GM21717 (cell line): ENCODE measurements at regions not wholly inside any gene's neighbourhood (a gene's known extent, or its start where the extent isn't known, plus 50 kb on each side); places are given as distances from the start of the nearest gene placed in this dataset.

Experiments used
- ATAC-seq: cut with Tn5 transposase; IDR thresholded peaks from one replicate; pipeline ENCODE4 v1.9.1; 2021; ENCODE audit warnings: mild to moderate bottlenecking, moderate library complexity; ENCODE audit not compliant: unreplicated experiment

DNA sequence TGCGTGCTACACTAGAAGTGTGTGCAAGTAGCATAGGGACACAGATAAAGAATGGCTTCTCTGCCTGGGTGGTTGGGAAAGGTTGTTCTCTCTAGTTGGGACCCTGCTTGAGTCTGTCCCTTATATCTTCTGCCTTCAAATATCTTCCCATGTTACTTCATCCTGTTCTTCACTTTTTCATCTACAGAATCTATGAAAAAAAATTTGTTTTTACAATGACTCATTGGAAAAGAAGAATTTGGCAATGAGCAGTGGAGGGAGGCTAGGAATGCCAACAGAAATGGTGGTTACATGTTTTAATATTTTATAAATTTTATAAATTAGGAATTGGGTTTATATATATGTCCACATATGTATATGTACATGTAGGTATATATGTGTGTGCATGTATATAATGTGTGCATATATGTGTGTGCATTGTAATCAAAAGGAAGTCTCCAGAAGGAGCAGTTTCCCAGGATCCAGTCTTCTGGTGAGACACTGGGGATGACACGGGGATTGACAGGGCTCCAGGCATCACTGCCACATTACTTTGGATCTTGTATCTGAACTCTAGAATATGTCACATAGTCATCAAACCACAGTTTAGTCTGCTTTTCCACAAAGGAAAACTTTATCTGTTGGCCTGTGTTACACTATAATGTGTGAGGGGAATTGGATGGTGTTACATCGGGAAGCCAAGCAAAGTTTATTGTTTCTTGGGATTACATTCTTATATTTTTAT is 75.3 kb upstream of the RIPOR2 start:
- no peak for ATAC-seq

GRCh38 chr6:25012657-25013056 is 76.9 kb upstream of the RIPOR2 start:
- no peak for ATAC-seq

GRCh38 chr6:25013246-25013645 is 77.5 kb upstream of the RIPOR2 start:
- no peak for ATAC-seq

GRCh38 chr6:25014369-25014768 is 78.6 kb upstream of the RIPOR2 start:
- ATAC-seq: no peak

DNA sequence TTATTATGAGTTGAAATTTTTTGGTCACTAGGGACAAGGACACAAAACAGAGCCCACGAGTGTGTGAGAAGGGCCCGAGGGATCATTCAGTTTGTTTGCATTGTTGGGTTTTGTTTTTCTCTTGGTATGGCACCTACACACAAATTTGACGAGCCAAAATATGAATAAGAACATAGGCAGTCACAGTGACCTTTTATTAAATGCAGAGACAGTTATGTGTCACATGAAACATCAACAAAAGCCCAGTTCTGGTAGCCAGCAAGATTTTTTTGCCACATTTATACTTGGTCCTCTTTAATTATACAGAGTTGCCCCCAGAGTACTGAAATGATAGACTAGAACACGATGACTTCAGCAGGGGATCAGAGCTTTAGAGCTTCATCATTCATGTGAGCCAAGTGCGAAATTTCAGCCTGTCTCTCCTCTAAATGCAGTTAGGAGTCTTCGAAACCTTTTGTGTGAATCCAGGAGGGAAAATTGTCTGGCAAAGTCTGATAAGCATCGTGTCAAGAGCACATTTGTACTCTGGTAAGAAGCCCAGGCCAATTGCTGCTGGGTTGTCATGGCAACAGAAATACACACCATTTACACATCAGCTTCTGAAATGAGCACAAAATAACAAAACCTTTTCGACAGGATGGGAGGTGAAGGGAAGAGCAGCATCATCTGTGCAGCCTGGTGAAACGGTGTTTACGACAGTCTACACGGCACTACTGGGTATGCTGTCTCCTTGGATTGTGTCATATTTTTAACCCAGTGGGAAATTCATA is 79.2 kb upstream of the RIPOR2 start:
- ATAC-seq: no peak

DNA sequence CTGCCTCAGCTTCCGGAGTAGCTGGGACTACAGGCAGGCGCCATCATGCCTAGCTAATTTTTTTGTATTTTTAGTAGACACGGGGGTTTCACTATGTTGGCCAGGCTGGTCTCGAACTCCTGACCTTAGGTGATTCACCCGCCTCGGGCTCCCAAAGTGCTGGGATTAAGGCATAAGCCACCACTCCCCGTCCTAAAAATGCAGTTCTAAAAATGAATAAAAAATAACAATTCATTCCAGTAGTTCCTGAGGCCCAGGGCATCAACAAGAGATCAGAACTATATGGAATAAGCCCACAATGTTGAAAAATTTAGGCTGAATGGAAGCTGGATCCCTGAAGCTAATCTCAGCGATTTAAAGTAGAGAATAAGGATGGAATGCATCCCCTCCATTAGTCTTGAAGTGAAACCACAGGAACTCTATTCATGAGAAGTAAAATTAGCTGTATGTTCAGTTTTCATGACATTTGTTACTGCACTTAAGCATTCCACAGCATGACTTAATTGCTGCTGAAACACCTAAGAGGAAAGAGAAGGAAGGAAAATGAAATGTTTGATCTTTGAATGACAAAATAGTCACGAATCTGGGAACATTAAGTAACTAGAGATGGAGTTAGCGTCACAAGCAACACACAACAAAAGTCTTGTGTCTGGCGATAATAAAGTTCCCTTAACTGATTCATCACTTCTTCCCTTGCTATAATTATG is 80.4 kb upstream of the RIPOR2 start:
- no peak for ATAC-seq

GRCh38 chr6:25017486-25017885 is 81.7 kb upstream of the RIPOR2 start:
- no peak for ATAC-seq

DNA sequence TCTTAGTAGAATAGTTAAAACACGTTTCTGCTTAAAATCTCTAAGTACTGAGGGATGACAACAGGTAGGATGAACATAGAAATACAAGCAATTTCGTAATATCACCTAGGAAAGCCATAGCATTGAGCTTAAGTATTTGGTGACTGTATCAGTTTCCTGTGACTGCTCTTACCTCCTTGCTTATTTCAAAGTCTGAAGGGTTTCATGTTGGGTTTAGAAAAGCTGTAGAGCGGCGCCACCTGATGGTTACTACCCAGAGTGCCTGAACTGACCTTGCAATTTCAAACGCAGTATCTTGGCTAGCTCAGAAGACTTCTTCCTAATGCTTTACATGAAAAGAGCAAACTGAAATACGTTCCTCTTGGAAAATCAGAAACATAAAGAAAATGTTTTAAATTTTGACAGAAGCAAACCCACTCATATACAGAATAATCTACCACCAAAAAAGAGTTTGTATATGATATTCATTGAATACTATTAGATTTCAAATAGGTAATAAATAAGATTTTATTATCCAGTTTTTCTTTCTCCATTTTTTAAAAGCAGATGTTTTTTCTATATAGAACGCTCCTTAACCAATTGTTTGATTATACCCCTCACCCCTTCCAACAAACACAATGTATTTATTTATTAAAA is 82.3 kb upstream of the RIPOR2 start:
- ATAC-seq: peak; percentile 52

DNA sequence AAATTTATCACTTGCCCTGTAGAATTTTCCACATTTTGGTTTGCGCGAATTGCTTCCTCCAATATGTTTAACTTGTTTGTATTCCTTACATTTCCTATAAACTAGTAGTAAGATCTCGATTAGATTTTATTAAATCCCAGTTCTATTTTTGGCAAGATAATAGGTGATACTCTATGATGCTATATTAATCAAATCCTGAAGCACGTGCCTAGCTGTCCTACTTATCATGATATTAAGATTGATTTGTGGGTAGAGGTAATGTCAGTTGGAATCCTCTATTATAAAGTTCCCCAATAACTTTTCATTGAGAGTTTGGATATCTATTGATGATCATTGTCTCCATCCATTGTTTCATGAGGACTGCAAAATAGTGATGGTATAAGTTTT is 82.8 kb upstream of the RIPOR2 start:
- ATAC-seq: no peak

GRCh38 chr6:25022140-25022553 is 86.4 kb upstream of the RIPOR2 start:
- ATAC-seq: no peak

- no peak for ATAC-seq
Measured at GRCh38 chr6:25023781-25024180, 88.0 kb upstream of the RIPOR2 start.

DNA sequence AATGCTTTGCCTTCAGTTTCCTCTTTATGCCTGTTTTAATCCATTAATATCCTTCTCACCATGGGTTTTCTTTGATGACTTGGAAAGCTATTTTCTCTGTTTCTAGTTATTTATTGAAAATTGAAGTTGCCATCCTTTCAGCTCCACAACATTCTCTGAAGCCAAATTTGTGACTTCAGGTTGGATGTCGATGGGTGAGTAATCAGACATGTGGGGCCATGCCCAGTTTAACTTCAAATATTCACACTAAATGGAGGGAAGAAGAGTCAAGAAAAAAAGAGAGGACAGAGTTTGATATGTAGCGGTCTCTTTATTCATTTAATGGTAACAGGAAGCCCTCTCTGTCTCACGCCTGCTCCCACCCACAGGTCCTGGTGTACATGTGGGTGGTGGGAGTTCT is 89.1 kb upstream of the RIPOR2 start:
- no peak for ATAC-seq

- no peak for ATAC-seq
Measured at GRCh38 chr6:25025248-25025918, 89.6 kb upstream of the RIPOR2 start.

DNA sequence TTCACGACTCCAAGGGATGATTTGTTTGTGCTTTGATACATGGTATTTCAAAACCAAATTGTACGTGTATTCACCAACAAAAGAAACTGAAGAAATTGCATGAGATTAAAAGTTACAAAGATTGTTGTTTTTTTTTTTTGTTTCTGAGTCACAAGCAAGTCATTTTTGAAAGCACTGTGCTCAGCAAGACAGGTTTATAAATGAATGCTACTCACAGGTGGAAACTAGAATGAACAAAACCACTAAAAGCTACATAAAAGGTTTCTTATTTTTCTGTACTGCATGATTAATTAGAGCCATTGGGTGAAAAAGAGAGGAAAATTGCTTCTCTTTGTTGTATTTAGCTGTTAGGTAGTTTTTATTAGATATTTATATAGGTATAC is 90.2 kb upstream of the RIPOR2 start:
- no peak for ATAC-seq

GRCh38 chr6:25026723-25027122 is 91.0 kb upstream of the RIPOR2 start:
- no peak for ATAC-seq

GRCh38 chr6:25027221-25027916 is 91.6 kb upstream of the RIPOR2 start:
- ATAC-seq: peak; percentile 97

DNA sequence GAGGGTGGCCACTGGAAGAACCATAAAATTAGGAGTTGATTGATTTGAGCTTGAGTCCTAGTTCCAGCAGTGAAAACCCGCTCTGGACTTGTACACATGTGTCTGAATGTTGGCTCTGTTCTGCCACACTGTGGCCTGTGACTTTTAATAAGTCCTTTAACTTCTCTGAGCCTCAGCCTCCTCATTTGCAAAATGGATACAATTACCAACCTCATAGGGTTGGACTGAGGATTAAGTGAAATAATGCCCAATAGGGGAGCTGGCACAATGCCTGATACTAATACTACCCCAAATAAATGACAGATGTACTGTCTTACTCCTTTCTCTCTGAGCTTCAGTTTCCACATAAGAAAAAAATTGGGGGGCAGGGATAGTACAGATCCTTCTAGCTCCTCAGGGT is 92.6 kb upstream of the RIPOR2 start:
- no peak for ATAC-seq

DNA sequence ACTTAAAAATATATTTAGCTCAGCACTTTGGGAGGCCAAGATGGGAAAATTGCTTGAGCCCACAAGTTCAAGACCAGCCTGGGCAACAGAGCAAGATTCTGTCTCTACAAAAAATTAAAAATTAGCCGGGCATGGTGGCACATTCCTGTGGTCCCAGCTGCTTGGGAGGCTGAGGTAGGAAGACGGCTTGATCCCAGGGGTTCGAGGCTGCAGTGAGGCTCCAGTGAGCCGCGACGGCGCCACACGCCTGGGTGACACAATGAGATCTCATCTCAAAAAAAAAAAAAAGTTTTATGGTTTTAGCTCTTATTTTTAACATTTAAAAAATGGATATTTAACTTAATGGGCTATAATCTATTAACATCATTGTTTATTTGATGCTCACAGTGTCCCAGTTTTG is 97.2 kb upstream of the RIPOR2 start:
- no peak for ATAC-seq

- peak; percentile 44 for ATAC-seq
Measured at GRCh38 chr6:25034431-25034921, 98.7 kb upstream of the RIPOR2 start.

DNA sequence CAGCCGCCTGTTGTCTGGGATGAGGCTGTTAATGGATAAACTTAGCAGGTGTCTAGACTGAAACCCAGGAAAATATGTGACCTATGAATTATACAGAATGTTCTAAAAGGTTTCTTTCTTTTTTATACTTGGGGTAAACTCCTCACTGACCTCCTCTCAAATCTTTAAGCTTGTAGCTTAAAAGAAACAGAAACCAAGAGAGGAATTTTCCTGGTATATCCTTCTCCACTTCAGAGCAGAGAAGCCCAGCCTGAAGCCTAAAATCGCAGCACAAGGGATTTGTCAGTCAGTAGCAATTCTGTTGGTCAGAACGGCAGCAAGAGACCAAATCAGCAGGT is 99.4 kb upstream of the RIPOR2 start:
- ATAC-seq: no peak
